ENCODE measurements at regions not wholly inside any gene's neighbourhood (a gene's known extent, or its start where the extent isn't known, plus 50 kb on each side); places are given as distances from the start of the nearest gene placed in this dataset.

- H3K4me3 ChIP-seq (ENCODE audit: control insufficient read depth, low read depth, low read length) = no peak overlapping the region
- TF ChIP-seq CTCF (conservative IDR thresholded peaks at IDR 0.05; ENCODE audit: control insufficient read depth, insufficient read depth, low read depth, low read length) = no peak
Measured at GRCh38 chrX:146181858-146182257, 364.2 kb downstream of the SLITRK2 start.

GRCh38 chrX:146186540-146186939 is 368.9 kb downstream of the SLITRK2 start:
- DNase-seq (ENCODE audit: low read depth) = no peak
- TF ChIP-seq CTCF (conservative IDR thresholded peaks at IDR 0.05; ENCODE audit: control insufficient read depth, insufficient read depth, low read depth, low read length) = no peak
- H3K4me3 ChIP-seq (ENCODE audit: control insufficient read depth, low read depth, low read length) = no peak overlapping the region

More at GRCh38 chrX:146181858-146182257, 364.2 kb downstream of the SLITRK2 start:
- DNase-seq (ENCODE audit: low read depth) = no peak

GRCh38 chrX:146189371-146189770 is 371.7 kb downstream of the SLITRK2 start:
- no peak for DNase-seq (ENCODE audit: low read depth)
- H3K4me3 ChIP-seq (ENCODE audit: control insufficient read depth, low read depth, low read length) = no peak overlapping the region
- no peak for TF ChIP-seq CTCF (conservative IDR thresholded peaks at IDR 0.05; ENCODE audit: control insufficient read depth, insufficient read depth, low read depth, low read length)

- H3K4me3 ChIP-seq (ENCODE audit: control insufficient read depth, low read depth, low read length) = no peak overlapping the region
- DNase-seq (ENCODE audit: low read depth) = no peak
- no peak for TF ChIP-seq CTCF (conservative IDR thresholded peaks at IDR 0.05; ENCODE audit: control insufficient read depth, insufficient read depth, low read depth, low read length)
Measured at GRCh38 chrX:146208821-146209220, 391.2 kb downstream of the SLITRK2 start.

- no peak for DNase-seq (ENCODE audit: low read depth)
- H3K4me3 ChIP-seq (ENCODE audit: control insufficient read depth, low read depth, low read length) = no peak overlapping the region
Measured at GRCh38 chrX:146224442-146224841, 406.8 kb downstream of the SLITRK2 start.

GRCh38 chrX:146238173-146238572 is 420.5 kb downstream of the SLITRK2 start:
- no peak overlapping the region for H3K4me3 ChIP-seq (ENCODE audit: control insufficient read depth, low read depth, low read length)
- no peak for DNase-seq (ENCODE audit: low read depth)
- TF ChIP-seq CTCF (conservative IDR thresholded peaks at IDR 0.05; ENCODE audit: control insufficient read depth, insufficient read depth, low read depth, low read length) = no peak

More at GRCh38 chrX:146224442-146224841, 406.8 kb downstream of the SLITRK2 start:
- TF ChIP-seq CTCF (conservative IDR thresholded peaks at IDR 0.05; ENCODE audit: control insufficient read depth, insufficient read depth, low read depth, low read length) = no peak

GRCh38 chrX:146241902-146242301 is 424.3 kb downstream of the SLITRK2 start:
- no peak overlapping the region for H3K4me3 ChIP-seq (ENCODE audit: control insufficient read depth, low read depth, low read length)
- DNase-seq (ENCODE audit: low read depth) = peak; percentile 0
- TF ChIP-seq CTCF (conservative IDR thresholded peaks at IDR 0.05; ENCODE audit: control insufficient read depth, insufficient read depth, low read depth, low read length) = no peak

Data from fibroblast of mammary gland (primary cell).